ENCODE measurements at regions not wholly inside any gene's neighbourhood (a gene's known extent, or its start where the extent isn't known, plus 50 kb on each side); places are given as distances from the start of the nearest gene placed in this dataset.
"Not testable (repeated sequence)": the region's sequence is repeated elsewhere in the genome, so short reads cannot be mapped to it uniquely, and the experiment has no call there.

GRCh38 chr6:21323577-21323976 lies 270.0 kb upstream of the SOX4 start:
- Mint-ChIP-seq H3K27me3 (peaks cover 2% of the 10 kb centered on the region), H3K9me3 (ENCODE audit: low read depth) (no peaks in the 10 kb centered on the region), H3K4me1 (ENCODE audit: low read depth) (no peaks in the 10 kb centered on the region), H3K27ac (no peak overlapping the region), H3K36me3 (no peaks in the 10 kb centered on the region), H3K4me3 (no peak overlapping the region)

- Mint-ChIP-seq H3K4me3 (no peak overlapping the region), H3K9me3 (ENCODE audit: low read depth) (no peaks in the 10 kb centered on the region), H3K27me3 (peaks cover 2% of the 10 kb centered on the region), H3K36me3 (no peaks in the 10 kb centered on the region), H3K4me1 (ENCODE audit: low read depth) (no peaks in the 10 kb centered on the region), H3K27ac (no peak overlapping the region)
These were observed 268.2 kb upstream of the SOX4 start for GRCh38 chr6:21325201-21325856.

GRCh38 chr6:21327326-21328112 lies 266.0 kb upstream of the SOX4 start:
- H3K27ac Mint-ChIP-seq = no peak overlapping the region
- peaks cover 2% of the 10 kb centered on the region for H3K27me3 Mint-ChIP-seq
- H3K9me3 Mint-ChIP-seq (ENCODE audit: low read depth) = no peaks in the 10 kb centered on the region
- H3K4me1 Mint-ChIP-seq (ENCODE audit: low read depth) = no peaks in the 10 kb centered on the region
- H3K4me3 Mint-ChIP-seq = no peak overlapping the region
- no peaks in the 10 kb centered on the region for H3K36me3 Mint-ChIP-seq

- Mint-ChIP-seq H3K27me3 (peaks cover 2% of the 10 kb centered on the region), H3K9me3 (ENCODE audit: low read depth) (no peaks in the 10 kb centered on the region), H3K27ac (no peak overlapping the region), H3K4me3 (no peak overlapping the region), H3K4me1 (ENCODE audit: low read depth) (no peaks in the 10 kb centered on the region), H3K36me3 (no peaks in the 10 kb centered on the region)
These were observed 262.3 kb upstream of the SOX4 start for GRCh38 chr6:21331235-21331634.

- H3K4me1 Mint-ChIP-seq (ENCODE audit: low read depth) = no peaks in the 10 kb centered on the region
- no peaks in the 10 kb centered on the region for H3K36me3 Mint-ChIP-seq
- peaks cover under 1% of the 10 kb centered on the region for H3K27me3 Mint-ChIP-seq
- H3K9me3 Mint-ChIP-seq (ENCODE audit: low read depth) = no peaks in the 10 kb centered on the region
- no peak overlapping the region for H3K4me3 Mint-ChIP-seq
- H3K27ac Mint-ChIP-seq = no peak overlapping the region
These were observed 261.5 kb upstream of the SOX4 start for GRCh38 chr6:21332077-21332476.

- Mint-ChIP-seq H3K9me3 (ENCODE audit: low read depth) (peaks cover 4% of the 10 kb centered on the region), H3K27me3 (no peaks in the 10 kb centered on the region), H3K36me3 (no peaks in the 10 kb centered on the region), H3K27ac (no peak overlapping the region), H3K4me1 (ENCODE audit: low read depth) (no peaks in the 10 kb centered on the region), H3K4me3 (no peak overlapping the region)
These were observed 260.9 kb upstream of the SOX4 start for GRCh38 chr6:21332660-21333059.

- H3K4me1 Mint-ChIP-seq (ENCODE audit: low read depth) = no peaks in the 10 kb centered on the region
- no peaks in the 10 kb centered on the region for H3K36me3 Mint-ChIP-seq
- peaks cover 4% of the 10 kb centered on the region for H3K9me3 Mint-ChIP-seq (ENCODE audit: low read depth)
- no peaks in the 10 kb centered on the region for H3K27me3 Mint-ChIP-seq
- H3K4me3 Mint-ChIP-seq = no peak overlapping the region
- no peak overlapping the region for H3K27ac Mint-ChIP-seq
These were observed 259.8 kb upstream of the SOX4 start for GRCh38 chr6:21333715-21334114.

GRCh38 chr6:21334651-21335050 lies 258.9 kb upstream of the SOX4 start:
- Mint-ChIP-seq H3K27ac (no peak overlapping the region), H3K9me3 (ENCODE audit: low read depth) (peaks cover 4% of the 10 kb centered on the region), H3K36me3 (no peaks in the 10 kb centered on the region), H3K4me1 (ENCODE audit: low read depth) (no peaks in the 10 kb centered on the region), H3K4me3 (no peak overlapping the region), H3K27me3 (no peaks in the 10 kb centered on the region)

GRCh38 chr6:21335591-21335990 lies 258.0 kb upstream of the SOX4 start:
- H3K27ac Mint-ChIP-seq = no peak overlapping the region
- no peaks in the 10 kb centered on the region for H3K36me3 Mint-ChIP-seq
- no peaks in the 10 kb centered on the region for H3K4me1 Mint-ChIP-seq (ENCODE audit: low read depth)
- no peak overlapping the region for H3K4me3 Mint-ChIP-seq
- peaks cover 4% of the 10 kb centered on the region for H3K9me3 Mint-ChIP-seq (ENCODE audit: low read depth)
- H3K27me3 Mint-ChIP-seq = no peaks in the 10 kb centered on the region

- Mint-ChIP-seq H3K27ac (no peak overlapping the region), H3K4me3 (no peak overlapping the region), H3K9me3 (ENCODE audit: low read depth) (peaks cover 4% of the 10 kb centered on the region), H3K4me1 (ENCODE audit: low read depth) (no peaks in the 10 kb centered on the region), H3K36me3 (no peaks in the 10 kb centered on the region), H3K27me3 (no peaks in the 10 kb centered on the region)
These were observed 256.3 kb upstream of the SOX4 start for GRCh38 chr6:21337263-21337662.

- Mint-ChIP-seq H3K27ac (no peak overlapping the region), H3K4me3 (no peak overlapping the region), H3K27me3 (no peaks in the 10 kb centered on the region), H3K4me1 (ENCODE audit: low read depth) (no peaks in the 10 kb centered on the region), H3K36me3 (no peaks in the 10 kb centered on the region), H3K9me3 (ENCODE audit: low read depth) (peaks cover 4% of the 10 kb centered on the region)
These were observed 253.0 kb upstream of the SOX4 start for GRCh38 chr6:21340573-21340972.

- Mint-ChIP-seq H3K36me3 (no peaks in the 10 kb centered on the region), H3K4me3 (no peak overlapping the region), H3K27ac (no peak overlapping the region), H3K27me3 (peaks cover 2% of the 10 kb centered on the region), H3K9me3 (ENCODE audit: low read depth) (peaks cover 4% of the 10 kb centered on the region), H3K4me1 (ENCODE audit: low read depth) (no peaks in the 10 kb centered on the region)
These were observed 251.6 kb upstream of the SOX4 start for GRCh38 chr6:21341910-21342309.

GRCh38 chr6:21342501-21342900 lies 251.1 kb upstream of the SOX4 start:
- Mint-ChIP-seq H3K4me3 (no peak overlapping the region), H3K27me3 (peaks cover 2% of the 10 kb centered on the region), H3K9me3 (ENCODE audit: low read depth) (peaks cover under 1% of the 10 kb centered on the region), H3K36me3 (no peaks in the 10 kb centered on the region), H3K27ac (no peak overlapping the region), H3K4me1 (ENCODE audit: low read depth) (no peaks in the 10 kb centered on the region)

GRCh38 chr6:21345704-21346103 lies 247.8 kb upstream of the SOX4 start:
- H3K9me3 Mint-ChIP-seq (ENCODE audit: low read depth); H3K4me1 Mint-ChIP-seq (ENCODE audit: low read depth); H3K4me3 Mint-ChIP-seq; H3K36me3 Mint-ChIP-seq; H3K27me3 Mint-ChIP-seq; H3K27ac Mint-ChIP-seq: not testable (repeated sequence)

- Mint-ChIP-seq H3K9me3 (ENCODE audit: low read depth) (no peaks in the 10 kb centered on the region), H3K27ac (no peak overlapping the region)
These were observed 245.4 kb upstream of the SOX4 start for GRCh38 chr6:21348146-21348503.

More at GRCh38 chr6:21348146-21348503, 245.4 kb upstream of the SOX4 start:
- Mint-ChIP-seq H3K4me3 (no peak overlapping the region), H3K4me1 (ENCODE audit: low read depth) (no peaks in the 10 kb centered on the region), H3K36me3 (no peaks in the 10 kb centered on the region), H3K27me3 (peaks cover 2% of the 10 kb centered on the region)

All from activated naive CD8-positive, alpha-beta T cell (primary cell).